KMS-11 (cell line): ENCODE measurements at regions not wholly inside any gene's neighbourhood (a gene's known extent, or its start where the extent isn't known, plus 50 kb on each side); places are given as distances from the start of the nearest gene placed in this dataset.

Experiments
- H2AFZ ChIP-seq: fragments of 200-600 bp; sonication (generic); 2 replicates; pipeline ENCODE4 v1.6.1; 2016; ENCODE audit warnings: antibody characterized with exemption, mixed run types, low read depth
- H3K27ac ChIP-seq: fragments of 200-600 bp; sonication (generic); 2 replicates; pipeline ENCODE4 v1.6.1; 2016; ENCODE audit warnings: mild to moderate bottlenecking, mixed run types
- H3K27me3 ChIP-seq: fragments of 200-600 bp; sonication (generic); 2 replicates; pipeline ENCODE4 v1.6.1; 2017; ENCODE audit warnings: mild to moderate bottlenecking, low read depth, mixed run types, moderate library complexity; ENCODE audit not compliant: insufficient read depth
- H3K36me3 ChIP-seq: fragments of 200-600 bp; sonication (generic); 2 replicates; pipeline ENCODE4 v1.6.1; 2017; ENCODE audit warnings: mild to moderate bottlenecking, mixed run types; ENCODE audit not compliant: insufficient read depth
- H3K4me1 ChIP-seq: fragments of 200-600 bp; sonication (generic); 2 replicates; pipeline ENCODE4 v1.6.1; 2016; ENCODE audit warnings: mild to moderate bottlenecking, low read depth, mixed run types; ENCODE audit not compliant: poor library complexity, severe bottlenecking
- H3K4me2 ChIP-seq: fragments of 200-600 bp; sonication (generic); 2 replicates; pipeline ENCODE4 v1.7.0; 2016; ENCODE audit warnings: mild to moderate bottlenecking, mixed run types
- H3K4me3 ChIP-seq: fragments of 200-600 bp; sonication (generic); IDR thresholded peaks from 2 replicates; pipeline ENCODE4 v1.6.1; 2017; ENCODE audit warnings: low read depth, low read length, mixed read lengths; ENCODE audit not compliant: insufficient read depth
- H3K79me2 ChIP-seq: fragments of 200-600 bp; sonication (generic); 2 replicates; pipeline ENCODE4 v1.6.1; 2016; ENCODE audit warnings: low read depth, mixed run types; ENCODE audit not compliant: insufficient read depth
- H3K9ac ChIP-seq: fragments of 200-600 bp; sonication (generic); 2 replicates; pipeline ENCODE4 v1.6.1; 2016; ENCODE audit warnings: mild to moderate bottlenecking, mixed run types
- H4K20me1 ChIP-seq: fragments of 200-600 bp; sonication (generic); 2 replicates; pipeline ENCODE4 v1.6.1; 2016; ENCODE audit warnings: mild to moderate bottlenecking, mixed run types; ENCODE audit not compliant: insufficient read depth
- TF ChIP-seq, protein P1 (sequence below): fragments of 200-600 bp; sonication (generic); conservative IDR thresholded peaks from 2 replicates; pipeline ENCODE4 v1.6.1; 2017; ENCODE audit warnings: low read depth, mild to moderate bottlenecking, antibody characterized with exemption, low read length, moderate library complexity, mixed read lengths

DNA sequence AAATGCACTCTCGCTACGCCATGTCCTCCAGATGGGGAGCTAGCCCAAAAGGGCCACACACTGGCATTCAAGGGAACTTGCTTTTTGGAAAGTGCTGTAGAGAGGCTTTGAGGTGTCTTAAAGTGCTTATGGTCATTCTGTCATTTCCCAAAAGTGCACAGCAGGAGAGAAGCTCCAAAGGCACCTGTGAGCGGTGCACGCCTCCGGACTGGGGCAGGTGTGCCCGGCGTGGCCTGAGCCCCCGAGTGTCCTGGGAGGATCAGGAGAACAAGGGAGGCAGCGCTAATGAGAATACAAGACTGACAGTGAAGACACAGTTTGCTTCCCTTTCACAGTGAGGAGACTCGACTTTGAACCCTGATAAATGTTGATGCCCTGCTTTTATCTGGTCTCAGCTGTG lies 419.0 kb upstream of the MKI67 start:
- Histone ChIP-seq H2AFZ (no peak overlapping the region), H3K9ac (no peak overlapping the region), H3K4me1 (no peaks in the 10 kb centered on the region), H3K36me3 (no peaks in the 10 kb centered on the region), H3K27ac (no peak overlapping the region), H3K4me3 (no peak overlapping the region), H3K79me2 (no peaks in the 10 kb centered on the region), H3K27me3 (no peaks in the 10 kb centered on the region), H4K20me1 (no peaks in the 10 kb centered on the region), H3K4me2 (no peak overlapping the region)
- TF ChIP-seq, protein P1, sequence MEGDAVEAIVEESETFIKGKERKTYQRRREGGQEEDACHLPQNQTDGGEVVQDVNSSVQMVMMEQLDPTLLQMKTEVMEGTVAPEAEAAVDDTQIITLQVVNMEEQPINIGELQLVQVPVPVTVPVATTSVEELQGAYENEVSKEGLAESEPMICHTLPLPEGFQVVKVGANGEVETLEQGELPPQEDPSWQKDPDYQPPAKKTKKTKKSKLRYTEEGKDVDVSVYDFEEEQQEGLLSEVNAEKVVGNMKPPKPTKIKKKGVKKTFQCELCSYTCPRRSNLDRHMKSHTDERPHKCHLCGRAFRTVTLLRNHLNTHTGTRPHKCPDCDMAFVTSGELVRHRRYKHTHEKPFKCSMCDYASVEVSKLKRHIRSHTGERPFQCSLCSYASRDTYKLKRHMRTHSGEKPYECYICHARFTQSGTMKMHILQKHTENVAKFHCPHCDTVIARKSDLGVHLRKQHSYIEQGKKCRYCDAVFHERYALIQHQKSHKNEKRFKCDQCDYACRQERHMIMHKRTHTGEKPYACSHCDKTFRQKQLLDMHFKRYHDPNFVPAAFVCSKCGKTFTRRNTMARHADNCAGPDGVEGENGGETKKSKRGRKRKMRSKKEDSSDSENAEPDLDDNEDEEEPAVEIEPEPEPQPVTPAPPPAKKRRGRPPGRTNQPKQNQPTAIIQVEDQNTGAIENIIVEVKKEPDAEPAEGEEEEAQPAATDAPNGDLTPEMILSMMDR: no peak

DNA sequence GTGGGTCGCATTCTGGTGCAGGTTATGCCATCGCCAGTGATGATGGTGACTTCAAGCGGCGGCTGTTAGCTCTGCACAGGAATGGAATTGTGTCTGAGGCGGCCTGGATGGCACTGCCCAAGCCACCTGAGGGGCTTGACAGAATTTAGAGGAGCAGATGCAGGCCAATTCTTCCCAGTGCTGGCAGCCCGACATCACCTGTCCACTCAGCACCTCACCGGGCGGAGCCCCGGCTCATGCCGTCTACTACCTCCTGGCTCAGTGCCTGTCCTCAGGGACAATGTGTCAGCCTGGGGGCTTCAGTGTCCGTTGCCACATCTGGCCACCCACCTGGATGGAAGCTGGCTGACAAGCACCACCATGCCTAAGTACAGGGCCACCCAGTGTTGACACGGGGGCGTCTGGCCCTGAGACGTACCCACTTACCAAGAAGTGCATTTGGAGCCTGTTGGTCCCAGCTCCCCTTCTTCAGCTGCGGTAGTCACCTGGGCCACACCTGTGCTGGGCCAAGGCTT lies 420.5 kb upstream of the MKI67 start:
- TF ChIP-seq, protein P1: no peak
- H3K4me3 ChIP-seq: no peak overlapping the region
- H3K27ac ChIP-seq: no peak overlapping the region
- no peaks in the 10 kb centered on the region for H3K36me3 ChIP-seq
- H2AFZ ChIP-seq: no peak overlapping the region
- no peaks in the 10 kb centered on the region for H3K79me2 ChIP-seq
- H3K27me3 ChIP-seq: no peaks in the 10 kb centered on the region
- no peak overlapping the region for H3K9ac ChIP-seq
- no peaks in the 10 kb centered on the region for H3K4me1 ChIP-seq
- H3K4me2 ChIP-seq: no peak overlapping the region
- no peaks in the 10 kb centered on the region for H4K20me1 ChIP-seq

DNA sequence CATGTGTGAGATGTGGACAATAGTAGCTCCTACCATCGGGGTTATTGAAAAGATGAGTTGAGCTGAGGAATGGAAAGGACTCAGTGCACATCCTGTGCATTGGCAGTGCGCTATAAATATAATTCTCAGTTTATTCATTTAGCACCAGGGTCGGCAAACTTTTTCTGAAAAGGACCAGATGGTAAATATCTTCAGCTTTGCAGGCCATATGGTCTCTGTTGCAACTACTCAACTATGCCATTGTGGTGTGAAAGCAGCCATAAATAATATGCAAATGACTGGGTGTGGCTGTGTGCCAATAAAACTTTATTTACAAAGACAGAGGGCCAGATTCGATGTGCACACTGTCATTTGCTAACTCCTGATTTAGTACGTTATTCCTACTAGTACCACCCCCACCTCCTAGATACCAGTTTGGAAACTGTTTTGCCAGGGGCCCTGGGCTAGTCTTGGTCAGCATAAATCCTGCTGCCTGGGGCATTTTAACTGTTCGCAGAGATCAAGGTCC lies 422.9 kb upstream of the MKI67 start:
- Histone ChIP-seq H3K79me2 (no peaks in the 10 kb centered on the region), H3K4me2 (no peak overlapping the region), H3K27me3 (no peaks in the 10 kb centered on the region), H3K9ac (no peak overlapping the region), H3K4me1 (no peaks in the 10 kb centered on the region), H3K4me3 (no peak overlapping the region), H3K27ac (no peak overlapping the region), H2AFZ (no peak overlapping the region), H4K20me1 (no peaks in the 10 kb centered on the region), H3K36me3 (no peaks in the 10 kb centered on the region)
- TF ChIP-seq, protein P1: no peak

DNA sequence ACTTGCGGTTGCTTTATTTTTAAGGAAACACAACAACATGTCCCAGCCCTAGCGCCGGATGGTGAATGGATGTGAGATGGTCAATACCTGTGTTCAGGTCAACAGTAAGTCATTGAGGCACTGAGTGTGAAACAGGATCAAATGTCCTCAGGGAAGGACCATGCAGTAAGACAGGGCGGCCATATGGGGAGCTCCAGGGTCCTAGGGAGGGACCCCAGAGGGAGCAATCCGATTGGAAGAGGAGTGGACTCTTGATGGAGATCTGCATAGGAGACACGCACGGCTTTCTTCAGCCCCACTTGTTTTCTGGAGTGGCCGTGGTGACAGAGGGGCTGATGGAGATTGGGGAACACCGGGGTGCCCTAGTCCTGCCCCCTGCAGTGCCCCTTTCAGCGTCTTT lies 423.8 kb upstream of the MKI67 start:
- no peak overlapping the region for H3K27ac ChIP-seq
- no peak overlapping the region for H3K4me2 ChIP-seq
- H3K4me1 ChIP-seq: no peaks in the 10 kb centered on the region
- H3K9ac ChIP-seq: no peak overlapping the region
- H3K36me3 ChIP-seq: no peaks in the 10 kb centered on the region
- H3K79me2 ChIP-seq: no peaks in the 10 kb centered on the region
- no peaks in the 10 kb centered on the region for H3K27me3 ChIP-seq
- H3K4me3 ChIP-seq: no peak overlapping the region
- TF ChIP-seq, protein P1: no peak
- H2AFZ ChIP-seq: no peak overlapping the region
- no peaks in the 10 kb centered on the region for H4K20me1 ChIP-seq
